HEK293 (cell line): ENCODE measurements at regions not wholly inside any gene's neighbourhood (a gene's known extent, or its start where the extent isn't known, plus 50 kb on each side); places are given as distances from the start of the nearest gene placed in this dataset.

Experiments
- CTCF ChIA-PET: fragments of 350-600 bp; formaldehyde crosslinking; extraction: SDS; loops from one replicate; lab custom pipeline; 2021; ENCODE audit warnings: antibody characterized with exemption; lab: Yijun Ruan, JAX
- POLR2A ChIA-PET: fragments of 300-600 bp; formaldehyde crosslinking; extraction: SDS; loops from one replicate; lab custom pipeline; 2020; ENCODE audit warnings: antibody characterized with exemption, inconsistent platforms; lab: Yijun Ruan, JAX
- H3K27ac ChIP-seq: fragments of 200-500 bp; sonication (Bioruptor generic); 2 replicates; pipeline ENCODE4 v1.5.1; 2014; ENCODE audit warnings: low read depth, low read length, control low read depth, inconsistent platforms; ENCODE audit errors: extremely low read depth
- H3K36me3 ChIP-seq, 2 experiments: fragments of 200-500 bp in 1 of 2; sonication (Bioruptor generic) in 1 of 2; 1 replicate in 1 of 2; 2 replicates in 1 of 2; pipeline ENCODE4 v1.5.1; 2014 to 2017; ENCODE audit warnings: inconsistent platforms in 2 of 2, low read length in 2 of 2; ENCODE audit not compliant: control insufficient read depth in 2 of 2, insufficient read depth in 1 of 2
- H3K4me1 ChIP-seq: fragments of 200-500 bp; sonication (Bioruptor generic); 2 replicates; pipeline ENCODE4 v1.5.1; 2014; ENCODE audit warnings: mild to moderate bottlenecking, low read length, inconsistent platforms; ENCODE audit not compliant: control insufficient read depth, insufficient read depth
- H3K4me3 ChIP-seq: 2 replicates; pipeline ENCODE4 v1.5.1; 2011; ENCODE audit warnings: low read depth, mild to moderate bottlenecking, control low read depth, low read length, moderate library complexity
- H3K9me3 ChIP-seq: fragments of 200-500 bp; sonication (Bioruptor generic); 2 replicates; pipeline ENCODE4 v1.5.1; 2014; ENCODE audit warnings: low read depth, low read length, inconsistent platforms; ENCODE audit not compliant: control insufficient read depth, insufficient read depth
- EGR2 ChIP-seq: fragments of 450-650 bp; formaldehyde crosslinking; IDR thresholded peaks from 2 replicates; pipeline ENCODE4 v1.5.1; 2016; ENCODE audit warnings: low read depth, missing biosample characterization, missing genetic modification characterization
- KLF7 ChIP-seq: fragments of 450-650 bp; formaldehyde crosslinking; IDR thresholded peaks from 2 replicates; pipeline ENCODE4 v1.5.1; 2016; ENCODE audit warnings: missing biosample characterization, missing genetic modification characterization, borderline replicate concordance
- PBX3 ChIP-seq: sonication (generic); formaldehyde crosslinking; IDR thresholded peaks from 2 replicates; pipeline ENCODE4 v1.8.1; 2022; ENCODE audit warnings: mild to moderate bottlenecking, moderate library complexity, missing genetic modification reagents
- PRDM6 ChIP-seq: fragments of 450-650 bp; formaldehyde crosslinking; IDR thresholded peaks from 2 replicates; pipeline ENCODE4 v1.5.1; 2017; ENCODE audit warnings: missing biosample characterization, missing genetic modification characterization
- SCRT2 ChIP-seq: fragments of 450-650 bp; formaldehyde crosslinking; IDR thresholded peaks from 2 replicates; pipeline ENCODE4 v1.5.1; 2016; ENCODE audit warnings: missing biosample characterization, missing genetic modification characterization
- ZBTB11 ChIP-seq: fragments of 450-650 bp; formaldehyde crosslinking; conservative IDR thresholded peaks from 2 replicates; pipeline ENCODE4 v1.5.1; 2016; ENCODE audit warnings: low read depth, missing biosample characterization, missing genetic modification characterization
- ZBTB17 ChIP-seq: fragments of 450-650 bp; formaldehyde crosslinking; IDR thresholded peaks from 2 replicates; pipeline ENCODE4 v1.5.1; 2016; ENCODE audit warnings: missing biosample characterization, missing genetic modification characterization
- ZFP3 ChIP-seq: fragments of 450-650 bp; formaldehyde crosslinking; IDR thresholded peaks from 2 replicates; pipeline ENCODE4 v1.5.1; 2016; ENCODE audit warnings: low read depth, missing biosample characterization, missing genetic modification characterization
- ZNF114 ChIP-seq: fragments of 450-650 bp; formaldehyde crosslinking; IDR thresholded peaks from 2 replicates; pipeline ENCODE4 v1.5.0; 2017; ENCODE audit warnings: missing biosample characterization, missing genetic modification characterization
- ZNF138 ChIP-seq: fragments of 450-650 bp; formaldehyde crosslinking; IDR thresholded peaks from 2 replicates; pipeline ENCODE4 v1.5.1; 2016; ENCODE audit warnings: missing biosample characterization, missing genetic modification characterization, borderline replicate concordance
- ZNF148 ChIP-seq: fragments of 450-650 bp; formaldehyde crosslinking; IDR thresholded peaks from 2 replicates; pipeline ENCODE4 v1.5.0; 2017; ENCODE audit warnings: missing biosample characterization, missing genetic modification characterization, borderline replicate concordance
- ZNF202 ChIP-seq: fragments of 450-650 bp; formaldehyde crosslinking; IDR thresholded peaks from 2 replicates; pipeline ENCODE4 v1.5.1; 2016; ENCODE audit warnings: missing biosample characterization, missing genetic modification characterization, borderline replicate concordance
- ZNF239 ChIP-seq: fragments of 450-650 bp; formaldehyde crosslinking; IDR thresholded peaks from 2 replicates; pipeline ENCODE4 v1.5.1; 2016; ENCODE audit warnings: missing biosample characterization, missing genetic modification characterization
- ZNF292 ChIP-seq: fragments of 450-650 bp; formaldehyde crosslinking; IDR thresholded peaks from 2 replicates; pipeline ENCODE4 v1.5.1; 2016; ENCODE audit warnings: low read depth, missing biosample characterization, missing genetic modification characterization, borderline replicate concordance
- ZNF311 ChIP-seq: fragments of 450-650 bp; formaldehyde crosslinking; IDR thresholded peaks from 2 replicates; pipeline ENCODE4 v1.5.1; 2017; ENCODE audit warnings: missing biosample characterization, missing genetic modification characterization, borderline replicate concordance
- ZNF394 ChIP-seq: fragments of 450-650 bp; formaldehyde crosslinking; IDR thresholded peaks from 2 replicates; pipeline ENCODE4 v1.5.1; 2016; ENCODE audit warnings: missing biosample characterization, missing genetic modification characterization, mild to moderate bottlenecking, moderate library complexity, borderline replicate concordance
- ZNF398 ChIP-seq: fragments of 450-650 bp; formaldehyde crosslinking; IDR thresholded peaks from 2 replicates; pipeline ENCODE4 v1.5.1; 2017; ENCODE audit warnings: missing biosample characterization, missing genetic modification characterization
- ZNF404 ChIP-seq: fragments of 450-650 bp; formaldehyde crosslinking; IDR thresholded peaks from 2 replicates; pipeline ENCODE4 v1.5.1; 2017; ENCODE audit warnings: missing biosample characterization, missing genetic modification characterization
- ZNF510 ChIP-seq: fragments of 450-650 bp; formaldehyde crosslinking; IDR thresholded peaks from 2 replicates; pipeline ENCODE4 v1.5.1; 2018; ENCODE audit warnings: mild to moderate bottlenecking, missing genetic modification characterization, missing biosample characterization; ENCODE audit not compliant: insufficient replicate concordance
- ZNF514 ChIP-seq: fragments of 450-650 bp; formaldehyde crosslinking; IDR thresholded peaks from 2 replicates; pipeline ENCODE4 v1.5.1; 2016; ENCODE audit warnings: missing biosample characterization, missing genetic modification characterization
- ZNF530 ChIP-seq: fragments of 450-650 bp; formaldehyde crosslinking; IDR thresholded peaks from 2 replicates; pipeline ENCODE4 v1.5.1; 2016; ENCODE audit warnings: low read depth, missing biosample characterization, missing genetic modification characterization
- ZNF555 ChIP-seq: fragments of 450-650 bp; formaldehyde crosslinking; conservative IDR thresholded peaks from 2 replicates; pipeline ENCODE4 v1.5.1; 2017; ENCODE audit warnings: missing biosample characterization, mild to moderate bottlenecking, missing genetic modification characterization, inconsistent platforms
- ZNF585B ChIP-seq: fragments of 450-650 bp; formaldehyde crosslinking; IDR thresholded peaks from 2 replicates; pipeline ENCODE4 v1.5.1; 2016; ENCODE audit warnings: missing biosample characterization, missing genetic modification characterization
- ZNF596 ChIP-seq: fragments of 450-650 bp; IDR thresholded peaks from 2 replicates; pipeline ENCODE4 v1.5.0; 2018; ENCODE audit warnings: missing biosample characterization, mild to moderate bottlenecking, missing genetic modification characterization, moderate library complexity
- ZNF600 ChIP-seq: fragments of 450-650 bp; formaldehyde crosslinking; IDR thresholded peaks from 2 replicates; pipeline ENCODE4 v1.5.1; 2016; ENCODE audit warnings: missing biosample characterization, missing genetic modification characterization
- ZNF776 ChIP-seq: fragments of 450-650 bp; formaldehyde crosslinking; IDR thresholded peaks from 2 replicates; pipeline ENCODE4 v1.5.0; 2017; ENCODE audit warnings: missing biosample characterization, missing genetic modification characterization, borderline replicate concordance
- ZNF792 ChIP-seq: fragments of 450-650 bp; formaldehyde crosslinking; IDR thresholded peaks from 2 replicates; pipeline ENCODE4 v1.5.1; 2016; ENCODE audit warnings: missing biosample characterization, missing genetic modification characterization

GRCh38 chr18:51908598-51908944, 431.4 kb upstream of the DCC start:
- CTCF ChIA-PET, result no interaction called here
- H3K27ac ChIP-seq, result no peak overlapping the region
- TF ChIP-seq ZNF114 (tag by site-specific recombination) (no peak), ZNF514 (no peak), ZNF148 (tag by site-specific recombination) (no peak), ZNF138 (tag by site-specific recombination) (no peak), ZNF239 (tag by site-specific recombination) (no peak), PBX3 (CRISPR knock-in tag) (no peak), ZNF398 (tag by site-specific recombination) (no peak), ZFP3 (tag by site-specific recombination) (no peak), ZNF596 (tag by site-specific recombination) (no peak), ZNF202 (no peak), ZNF585B (tag by site-specific recombination) (no peak), ZNF555 (tag by site-specific recombination) (no peak), PRDM6 (tag by site-specific recombination) (no peak), ZNF530 (no peak), ZBTB17 (tag by site-specific recombination) (no peak), ZNF510 (no peak), SCRT2 (tag by site-specific recombination) (no peak), KLF7 (tag by site-specific recombination) (no peak)

GRCh38 chr18:51911584-51911983, 428.4 kb upstream of the DCC start:
- Histone ChIP-seq H3K4me1 (no peaks in the 10 kb centered on the region), H3K9me3 (no peaks in the 10 kb centered on the region), H3K27ac (no peak overlapping the region), H3K36me3 (no peaks in the 10 kb centered on the region), H3K4me3 (no peak overlapping the region)
- CTCF ChIA-PET, result no interaction called here
- POLR2A ChIA-PET, result no interaction called here
- TF ChIP-seq ZNF394 (tag by site-specific recombination), result no peak
- TF ChIP-seq EGR2 (tag by site-specific recombination), result no peak
- no peak for TF ChIP-seq ZNF792 (tag by site-specific recombination)
- TF ChIP-seq ZNF311, result no peak
- TF ChIP-seq ZBTB11 (tag by site-specific recombination), result no peak
- TF ChIP-seq ZNF600 (tag by site-specific recombination), result no peak
- no peak for TF ChIP-seq ZNF776
- TF ChIP-seq ZNF404 (tag by site-specific recombination), result no peak
- TF ChIP-seq ZNF292 (tag by site-specific recombination), result no peak

More at GRCh38 chr18:51908598-51908944, 431.4 kb upstream of the DCC start:
- no peak overlapping the region for H3K4me3 ChIP-seq
- POLR2A ChIA-PET, result no interaction called here
- no peaks in the 10 kb centered on the region for H3K4me1 ChIP-seq
- no peaks in the 10 kb centered on the region for H3K36me3 ChIP-seq
- H3K9me3 ChIP-seq, result no peaks in the 10 kb centered on the region
